H4 (cell line): ENCODE measurements at regions not wholly inside any gene's neighbourhood (a gene's known extent, or its start where the extent isn't known, plus 50 kb on each side); places are given as distances from the start of the nearest gene placed in this dataset.
A peak's percentile ranks its signal among the peaks of the same experiment; 100 is the strongest.

Experiments used
- DNase-seq: peaks from one replicate; pipeline ENCODE4 v3.0.0-alpha.2; 2015; ENCODE audit warnings: low spot score

GRCh38 chr3:44055951-44056350 lies 185.7 kb upstream of the TOPAZ1 start:
- DNase-seq, result peak; percentile 47

DNA sequence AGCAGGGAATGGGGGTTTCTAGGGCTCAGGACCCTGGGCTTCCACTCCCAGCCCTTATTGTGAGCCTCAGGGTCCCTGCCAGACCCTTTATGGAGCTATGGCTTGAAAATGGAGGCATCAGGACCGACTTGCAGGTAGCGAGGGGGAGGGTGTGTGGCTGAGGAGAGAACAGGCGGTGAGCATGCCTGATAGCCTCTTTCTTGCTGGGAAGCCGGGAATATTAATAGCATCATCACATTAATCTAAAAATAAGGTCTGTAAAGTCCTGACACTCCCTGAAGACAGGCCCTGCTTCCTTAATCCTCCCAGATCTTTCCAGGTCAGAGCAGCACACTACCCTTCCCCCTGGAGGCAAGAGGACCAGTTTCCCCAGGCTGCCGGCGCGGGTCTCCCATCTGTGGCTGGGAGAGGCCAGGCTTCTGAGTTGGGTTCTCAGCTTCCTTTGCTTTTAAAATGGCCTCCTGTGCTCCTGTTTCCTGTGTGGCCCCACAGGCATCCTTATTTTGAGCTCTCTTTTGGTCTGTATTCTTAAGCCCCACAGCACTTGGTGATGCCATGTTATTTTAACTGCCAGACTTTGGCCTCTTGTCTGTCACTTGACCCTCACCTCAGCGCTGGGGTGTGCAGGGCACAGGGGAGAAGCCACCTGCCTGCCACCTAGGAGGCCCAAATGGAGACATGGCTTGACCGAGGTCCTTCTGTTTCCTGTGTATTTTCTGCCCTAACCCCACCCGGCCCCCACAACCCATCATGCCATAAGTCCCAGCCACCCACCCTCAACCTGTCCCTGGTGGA lies 185.0 kb upstream of the TOPAZ1 start:
- DNase-seq, result no peak

DNA sequence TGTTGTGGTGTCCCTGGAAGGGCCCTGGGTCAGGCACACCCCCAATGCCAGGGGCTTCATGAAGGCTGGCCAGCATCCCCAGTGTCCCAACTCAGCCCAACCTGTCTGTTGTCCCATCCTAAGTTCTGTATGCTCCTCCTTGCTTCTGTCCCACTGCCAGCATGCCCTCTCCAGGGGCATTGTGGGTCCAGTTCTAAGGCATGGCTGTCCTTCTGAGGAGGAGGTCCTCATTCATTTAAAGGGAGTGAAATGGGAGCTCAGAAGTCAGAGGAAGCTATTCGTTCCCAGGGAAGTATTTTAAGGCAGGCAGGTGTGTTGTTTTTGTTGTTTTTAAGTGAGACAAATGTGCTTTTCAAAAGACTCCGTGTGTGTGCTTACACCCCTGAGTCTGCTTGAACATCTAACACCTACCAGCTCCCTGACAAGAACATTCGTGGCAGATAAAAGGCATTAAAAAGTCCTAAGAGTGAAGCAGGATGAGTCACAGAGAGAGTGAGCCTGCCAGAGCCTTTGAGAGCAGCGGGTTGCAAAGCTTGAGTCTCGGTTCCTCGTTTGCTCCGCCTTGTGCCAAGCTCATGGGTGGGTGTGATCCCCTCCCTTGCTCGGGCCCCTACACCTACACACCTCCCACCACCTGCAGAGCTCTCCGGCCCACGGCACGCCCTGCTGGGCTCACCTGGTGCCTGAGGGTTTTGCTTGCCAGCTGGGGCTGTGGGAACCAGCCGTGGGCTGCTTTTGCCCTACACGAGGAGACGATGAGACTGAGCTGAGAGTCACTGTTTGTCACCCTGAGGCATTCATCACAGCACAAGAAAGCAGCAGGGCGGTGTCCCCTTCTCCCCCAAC lies 183.4 kb upstream of the TOPAZ1 start:
- DNase-seq, result no peak

DNA sequence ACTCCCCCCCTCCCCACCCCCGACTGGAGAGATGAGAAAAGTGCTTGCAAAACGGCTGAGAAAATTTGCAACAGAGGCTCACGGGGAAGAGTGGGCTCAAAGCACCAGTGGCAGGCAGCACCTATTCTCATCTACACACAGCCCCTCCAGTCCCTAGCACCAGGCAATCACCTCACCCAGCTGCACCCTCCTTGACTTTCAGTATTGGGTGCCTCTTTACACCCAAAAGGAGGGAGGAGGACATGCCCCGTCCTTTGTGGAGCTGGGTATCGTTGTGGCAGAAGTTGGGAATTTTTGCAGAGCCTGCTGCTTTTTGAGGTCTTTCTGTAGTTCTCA lies 182.8 kb upstream of the TOPAZ1 start:
- DNase-seq, result no peak

DNA sequence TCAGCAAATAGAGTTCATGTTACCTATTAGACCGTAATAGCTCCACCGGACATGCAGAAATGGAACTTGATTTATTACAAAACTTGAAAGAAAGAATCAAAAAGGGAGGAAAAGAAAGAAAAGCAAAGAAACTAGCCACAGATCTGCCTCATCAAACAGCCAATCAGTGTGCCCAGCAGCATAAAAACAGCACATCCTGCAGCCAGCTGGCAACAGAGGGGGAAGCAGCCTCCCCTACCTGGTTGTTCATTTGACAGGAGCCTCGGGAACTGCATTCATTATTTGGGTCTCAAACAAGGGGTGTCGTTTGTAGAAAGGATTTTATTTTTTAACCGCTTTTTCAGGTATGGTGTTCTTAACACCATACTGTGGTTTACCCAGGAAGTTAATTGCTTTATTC lies 181.5 kb upstream of the TOPAZ1 start:
- DNase-seq, result no peak

- no peak for DNase-seq
These were observed 180.4 kb upstream of the TOPAZ1 start for GRCh38 chr3:44061268-44061667.

DNA sequence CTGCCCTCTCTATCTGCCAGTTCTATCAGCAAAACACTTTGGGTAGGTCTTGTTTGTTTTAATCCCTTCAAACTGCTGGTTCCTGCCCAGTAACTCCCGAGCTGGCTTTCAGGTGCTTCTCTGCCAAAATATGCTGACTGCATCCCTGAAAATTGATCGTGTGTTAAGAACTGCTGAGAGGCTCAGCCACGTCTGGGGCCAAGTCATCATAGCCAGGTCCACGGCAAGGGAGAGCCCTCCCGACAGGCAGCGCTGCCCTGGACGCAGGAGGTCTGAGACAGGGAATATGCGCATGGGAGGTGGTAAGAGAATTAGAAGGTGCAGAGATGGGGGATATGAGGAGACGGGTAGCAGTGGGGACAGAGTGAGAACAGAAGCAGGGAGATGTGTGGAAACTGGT lies 179.7 kb upstream of the TOPAZ1 start:
- DNase-seq, result no peak

DNA sequence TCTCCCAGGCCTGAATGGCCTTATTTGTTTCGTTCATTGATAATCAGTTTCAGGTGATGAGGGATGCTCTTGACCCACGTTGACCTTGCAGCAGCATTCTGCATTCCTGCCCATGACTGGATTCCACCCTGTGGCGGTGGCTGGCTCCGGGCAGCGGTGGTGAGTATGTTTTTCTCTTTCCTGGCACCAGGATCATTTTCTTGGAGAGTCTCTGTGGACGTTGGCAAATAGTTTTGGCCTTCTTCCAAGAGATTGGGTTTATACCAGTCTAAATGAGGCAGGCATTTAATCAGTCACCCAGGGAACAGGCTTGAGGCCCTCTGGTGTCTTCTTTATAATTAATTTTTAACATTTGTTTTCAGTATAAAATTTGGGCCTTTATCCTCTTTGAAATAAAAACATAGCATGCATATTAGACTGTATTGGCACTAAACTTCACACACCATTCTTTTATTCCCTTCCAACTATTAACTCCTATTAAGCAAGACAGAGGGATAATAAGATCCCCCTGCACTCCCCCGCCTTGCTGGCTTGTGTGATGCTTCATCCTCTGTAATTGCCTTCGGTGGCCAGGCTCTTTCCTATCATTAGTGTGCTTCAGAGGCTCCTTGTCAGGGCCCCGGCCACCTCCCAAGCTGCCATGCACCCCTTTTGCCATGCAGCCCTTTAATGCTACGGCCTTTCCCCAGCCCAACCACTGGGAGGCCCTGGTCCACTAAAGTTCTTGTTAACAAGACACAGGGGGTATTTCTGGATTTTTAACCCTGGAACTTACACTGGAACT lies 176.2 kb upstream of the TOPAZ1 start:
- DNase-seq, result peak; percentile 65

GRCh38 chr3:44066806-44067205 lies 174.9 kb upstream of the TOPAZ1 start:
- no peak for DNase-seq

DNA sequence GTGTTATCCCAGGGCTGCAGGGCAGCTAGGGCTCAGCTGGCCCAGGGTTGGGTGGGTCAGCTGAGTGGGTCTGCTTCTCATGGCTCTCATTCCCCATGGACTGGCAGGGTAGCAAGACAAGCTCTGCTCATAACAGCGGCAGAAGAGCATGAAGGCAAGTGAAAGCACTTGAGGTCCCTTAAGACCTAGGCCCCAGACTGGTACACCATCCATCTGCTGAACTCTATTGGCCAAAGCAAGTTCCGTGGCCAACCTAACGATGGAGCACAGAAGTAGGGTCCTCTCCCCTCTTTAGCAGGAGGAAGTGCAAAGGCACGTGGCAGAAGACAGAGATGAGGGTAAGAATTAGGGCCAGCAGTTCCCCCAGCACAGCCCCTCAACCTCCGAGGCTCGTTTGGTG lies 174.3 kb upstream of the TOPAZ1 start:
- no peak for DNase-seq

DNA sequence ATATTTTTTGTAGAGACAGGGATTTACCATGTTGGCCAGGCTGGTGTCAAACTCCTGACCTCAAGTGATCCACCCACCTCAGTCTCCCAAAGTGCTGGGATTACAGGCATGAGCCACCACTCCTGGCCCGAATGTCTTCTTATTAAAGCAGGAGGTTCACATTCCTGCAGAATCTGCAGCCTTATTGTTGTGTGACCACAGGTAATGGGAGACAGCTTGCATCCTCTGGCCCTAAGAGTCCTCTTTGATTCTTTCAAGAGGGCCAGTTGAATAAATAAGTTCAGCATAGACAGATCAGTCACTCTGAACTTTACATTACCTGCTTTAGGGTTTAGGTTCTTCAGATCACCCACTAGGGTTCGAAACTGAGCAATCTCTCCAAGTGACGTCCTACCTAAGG lies 172.9 kb upstream of the TOPAZ1 start:
- no peak for DNase-seq

DNA sequence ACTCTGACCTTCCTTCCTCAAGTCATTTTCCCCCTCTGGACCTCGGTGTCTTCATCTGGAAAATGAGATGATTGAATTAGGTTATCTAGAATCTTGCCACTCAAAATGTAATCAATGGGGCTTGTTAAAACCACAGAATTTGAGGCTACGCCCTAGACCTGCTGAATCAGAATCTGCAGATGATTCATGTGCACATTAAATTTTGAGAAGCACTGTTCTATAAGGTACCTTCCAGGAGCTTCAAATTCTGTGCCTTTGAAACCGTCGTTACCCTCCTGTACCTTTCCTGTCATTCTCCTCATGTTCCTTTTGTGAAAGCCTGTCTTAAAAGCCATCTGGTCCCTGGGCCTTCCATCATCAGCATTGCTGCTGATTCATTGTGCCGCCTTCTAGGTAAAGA lies 172.4 kb upstream of the TOPAZ1 start:
- DNase-seq, result no peak

DNA sequence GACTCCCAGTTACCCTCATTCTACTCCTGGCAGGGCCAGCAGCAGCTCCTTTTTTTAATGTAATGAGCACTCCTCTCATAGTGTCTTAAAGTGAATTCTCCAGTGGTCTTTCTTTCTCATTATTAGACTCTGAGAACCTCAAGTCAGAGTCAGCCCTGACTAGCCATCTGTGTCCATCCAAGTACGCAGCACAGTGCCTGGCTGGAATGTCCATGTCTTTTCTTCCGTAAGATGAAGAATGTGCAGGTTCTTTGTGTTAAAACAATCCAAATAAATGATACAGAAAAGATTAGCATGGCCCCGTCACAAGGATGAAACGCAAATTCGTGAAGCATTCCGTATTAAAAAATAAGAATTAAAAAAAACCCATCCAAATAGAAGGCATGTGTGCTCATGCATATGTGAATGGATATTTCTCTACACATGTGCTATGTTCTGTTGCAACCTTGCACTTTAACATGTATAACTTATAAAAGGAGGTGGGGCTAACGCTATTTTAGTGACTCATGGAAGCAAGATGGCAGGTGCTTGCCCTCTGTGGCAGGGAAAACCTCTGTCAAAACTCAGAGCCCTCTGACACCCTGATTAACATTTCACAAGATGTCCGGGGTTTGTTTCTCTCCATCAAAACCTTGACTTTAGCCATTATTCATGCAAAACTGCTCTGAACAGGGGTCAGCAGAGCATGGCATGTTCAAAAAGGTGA lies 170.7 kb upstream of the TOPAZ1 start:
- DNase-seq, result no peak

DNA sequence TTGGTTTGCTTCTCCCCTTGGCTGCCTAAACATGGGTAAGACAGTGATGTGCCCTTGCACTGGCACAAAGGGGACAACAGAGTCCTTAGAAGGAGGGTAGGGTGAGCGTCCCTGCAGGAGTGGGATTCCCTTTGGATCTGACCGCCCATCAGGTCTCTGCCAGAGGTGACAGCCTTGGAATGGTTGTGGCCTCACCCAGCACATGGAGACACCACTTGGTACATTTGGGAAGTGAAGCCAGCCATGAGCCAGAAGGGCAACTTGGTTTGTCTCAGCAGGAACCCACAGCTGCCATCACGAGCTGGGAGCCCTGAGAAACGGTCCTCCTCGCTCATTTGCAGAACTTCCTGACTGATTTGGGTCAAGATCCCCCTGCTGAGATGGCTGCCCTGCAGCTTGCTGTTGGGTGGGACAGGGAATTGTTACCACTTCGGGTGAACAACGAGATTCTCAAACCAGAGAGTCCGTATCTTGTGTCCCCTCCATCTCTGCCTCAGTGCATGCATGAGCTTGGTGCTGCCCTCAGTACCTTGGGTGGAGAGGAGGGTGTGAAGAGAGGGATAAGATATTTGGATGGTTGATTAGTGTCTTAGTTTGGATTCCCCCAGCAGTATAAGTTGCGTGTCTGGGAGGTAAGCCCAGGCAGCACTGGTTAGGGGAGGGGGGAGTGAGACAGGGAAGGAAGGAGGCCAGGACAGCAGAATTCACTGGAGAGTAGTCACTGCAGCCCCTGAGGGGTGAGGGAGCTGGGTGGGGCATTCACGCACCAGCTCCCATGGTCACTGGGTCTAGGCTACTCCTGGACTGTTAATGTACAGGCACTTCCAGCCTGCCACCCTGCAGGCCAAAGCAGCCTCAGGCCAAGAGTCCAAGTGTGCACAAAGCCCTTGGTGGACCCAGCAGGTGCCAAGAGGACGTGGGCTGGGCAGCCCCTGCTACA lies 168.8 kb upstream of the TOPAZ1 start:
- no peak for DNase-seq

DNA sequence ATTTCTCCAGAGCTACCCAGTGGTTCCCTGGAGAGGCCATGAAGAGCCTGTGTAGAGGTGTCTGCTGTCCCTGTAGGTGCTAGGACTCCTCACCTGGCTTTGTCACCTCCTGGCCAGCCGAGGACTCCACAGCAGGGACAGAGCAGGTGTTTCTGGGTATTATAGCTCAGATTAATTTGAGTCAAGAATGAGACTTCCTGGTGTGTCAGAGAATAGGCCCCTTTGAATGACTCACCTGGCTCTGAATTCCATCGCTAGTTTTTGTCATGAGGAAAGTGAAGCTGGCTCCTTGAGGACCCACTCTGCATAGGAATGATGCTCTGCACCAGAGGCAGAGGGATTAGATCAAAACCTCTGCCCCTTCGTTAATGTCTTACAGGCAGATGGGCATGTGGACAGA lies 167.5 kb upstream of the TOPAZ1 start:
- DNase-seq, result no peak

- no peak for DNase-seq
These were observed 165.4 kb upstream of the TOPAZ1 start for GRCh38 chr3:44076221-44076829.

DNA sequence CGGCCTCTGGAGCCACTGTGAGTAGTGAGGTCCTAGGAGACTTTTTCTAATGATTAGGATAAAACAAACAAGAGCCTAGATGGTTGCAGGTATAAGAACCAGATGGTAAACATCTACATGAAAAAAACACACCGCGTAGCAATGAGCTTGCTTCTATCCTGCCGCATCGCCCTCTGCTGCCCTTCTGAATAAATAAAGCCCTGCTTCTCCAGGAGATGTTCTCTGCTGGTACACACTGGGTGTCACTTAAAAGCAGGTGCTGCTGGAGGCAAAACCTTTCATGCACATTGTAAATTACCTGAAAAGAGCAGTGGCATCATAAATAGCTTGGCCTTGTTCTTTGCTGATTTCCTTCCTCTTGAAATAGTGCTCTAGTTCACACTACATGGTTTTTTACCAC lies 164.4 kb upstream of the TOPAZ1 start:
- no peak for DNase-seq

DNA sequence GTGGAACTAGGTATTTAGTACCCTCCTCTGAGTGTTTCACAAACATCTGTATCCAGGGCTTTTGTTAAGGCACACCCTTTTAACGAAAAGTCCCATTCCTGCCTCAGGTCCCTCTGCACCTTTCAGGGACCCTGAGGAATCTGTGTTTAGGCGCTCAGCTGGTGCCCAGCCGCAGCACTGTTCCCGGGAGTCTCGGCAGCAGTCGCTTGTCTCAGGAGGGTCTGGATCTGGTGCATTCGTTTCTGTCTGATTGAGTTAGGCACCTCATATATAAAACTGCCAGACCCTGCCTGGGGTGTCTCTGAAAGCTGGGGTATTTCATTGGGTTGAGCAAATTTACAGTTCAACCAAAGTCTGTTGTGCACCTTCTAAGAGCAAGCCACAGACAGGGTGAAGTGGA lies 162.8 kb upstream of the TOPAZ1 start:
- no peak for DNase-seq

GRCh38 chr3:44079916-44080315 lies 161.8 kb upstream of the TOPAZ1 start:
- DNase-seq, result no peak

GRCh38 chr3:44080474-44081072 lies 161.1 kb upstream of the TOPAZ1 start:
- DNase-seq, result no peak
